ENCODE measurements at regions not wholly inside any gene's neighbourhood (a gene's known extent, or its start where the extent isn't known, plus 50 kb on each side); places are given as distances from the start of the nearest gene placed in this dataset.

- no peaks in the 10 kb centered on the region for H3K9me3 Mint-ChIP-seq
These were observed 157.9 kb downstream of the C3orf38 start for GRCh38 chr3:88307666-88308065.

GRCh38 chr3:88311826-88312225 is 162.1 kb downstream of the C3orf38 start:
- H3K4me1 Mint-ChIP-seq: no peaks in the 10 kb centered on the region
- H3K27ac Mint-ChIP-seq (ENCODE audit: unreplicated experiment): no peak overlapping the region
- no peaks in the 10 kb centered on the region for H3K36me3 Mint-ChIP-seq (ENCODE audit: low read depth)
- no peak overlapping the region for H3K4me3 Mint-ChIP-seq
- DNase-seq (ENCODE audit: low read depth, low spot score): no peak
- H3K27me3 Mint-ChIP-seq (ENCODE audit: low read depth): no peaks in the 10 kb centered on the region
- TF ChIP-seq CTCF (conservative IDR thresholded peaks at IDR 0.05): no peak
- no peaks in the 10 kb centered on the region for H3K9me3 Mint-ChIP-seq

More at GRCh38 chr3:88307666-88308065, 157.9 kb downstream of the C3orf38 start:
- Mint-ChIP-seq H3K4me3 (no peak overlapping the region), H3K27ac (ENCODE audit: unreplicated experiment) (no peak overlapping the region), H3K4me1 (no peaks in the 10 kb centered on the region), H3K27me3 (ENCODE audit: low read depth) (no peaks in the 10 kb centered on the region), H3K36me3 (ENCODE audit: low read depth) (no peaks in the 10 kb centered on the region)
- DNase-seq (ENCODE audit: low read depth, low spot score): no peak
- no peak for TF ChIP-seq CTCF (conservative IDR thresholded peaks at IDR 0.05)

GRCh38 chr3:88312256-88312655 is 162.5 kb downstream of the C3orf38 start:
- Mint-ChIP-seq H3K36me3 (ENCODE audit: low read depth) (no peaks in the 10 kb centered on the region), H3K4me1 (no peaks in the 10 kb centered on the region), H3K27me3 (ENCODE audit: low read depth) (no peaks in the 10 kb centered on the region), H3K9me3 (no peaks in the 10 kb centered on the region), H3K27ac (ENCODE audit: unreplicated experiment) (no peak overlapping the region), H3K4me3 (no peak overlapping the region)
- TF ChIP-seq CTCF (conservative IDR thresholded peaks at IDR 0.05): no peak
- no peak for DNase-seq (ENCODE audit: low read depth, low spot score)

- Mint-ChIP-seq H3K27me3 (ENCODE audit: low read depth) (no peaks in the 10 kb centered on the region), H3K27ac (ENCODE audit: unreplicated experiment) (no peak overlapping the region), H3K4me1 (no peaks in the 10 kb centered on the region), H3K9me3 (peaks cover 2% of the 10 kb centered on the region), H3K4me3 (no peak overlapping the region), H3K36me3 (ENCODE audit: low read depth) (no peaks in the 10 kb centered on the region)
- no peak for DNase-seq (ENCODE audit: low read depth, low spot score)
- no peak for TF ChIP-seq CTCF (conservative IDR thresholded peaks at IDR 0.05)
These were observed 168.3 kb downstream of the C3orf38 start for GRCh38 chr3:88318067-88318466.

GRCh38 chr3:88321363-88322050 is 171.7 kb downstream of the C3orf38 start:
- Mint-ChIP-seq H3K36me3 (ENCODE audit: low read depth) (no peaks in the 10 kb centered on the region), H3K4me1 (no peaks in the 10 kb centered on the region), H3K27ac (ENCODE audit: unreplicated experiment) (no peak overlapping the region), H3K4me3 (no peak overlapping the region), H3K27me3 (ENCODE audit: low read depth) (no peaks in the 10 kb centered on the region), H3K9me3 (peaks cover 2% of the 10 kb centered on the region)
- no peak for DNase-seq (ENCODE audit: low read depth, low spot score)
- TF ChIP-seq CTCF (conservative IDR thresholded peaks at IDR 0.05): no peak

Measured in neural crest cell (in vitro differentiated cells).